Smooth muscle cell (in vitro differentiated cells): ENCODE measurements at regions not wholly inside any gene's neighbourhood (a gene's known extent, or its start where the extent isn't known, plus 50 kb on each side); places are given as distances from the start of the nearest gene placed in this dataset.

ENCODE experiments used
- DNase-seq: peaks from one replicate; lab custom pipeline; 2025; ENCODE audit not compliant: unreplicated experiment; lab: John Stamatoyannopoulos, UW
- H2AFZ ChIP-seq: fragments of 200-600 bp; sonication (generic); 2 replicates; pipeline ENCODE4 v1.6.0; 2016; ENCODE audit warnings: antibody characterized with exemption, low read depth, mild to moderate bottlenecking
- H3F3A ChIP-seq: fragments of 200-600 bp; sonication (generic); 2 replicates; pipeline ENCODE4 v1.6.0; 2017; ENCODE audit warnings: antibody characterized with exemption, low read depth
- H3K27ac ChIP-seq: fragments of 200-600 bp; sonication (generic); 2 replicates; pipeline ENCODE4 v1.5.1; 2016; ENCODE audit warnings: low read depth, mild to moderate bottlenecking
- H3K27me3 ChIP-seq: fragments of 200-600 bp; sonication (generic); 2 replicates; pipeline ENCODE4 v1.6.1; 2016; ENCODE audit warnings: low read depth, mild to moderate bottlenecking
- H3K36me3 ChIP-seq: fragments of 200-600 bp; sonication (generic); 2 replicates; pipeline ENCODE4 v1.5.1; 2016; ENCODE audit warnings: low read depth
- H3K4me1 ChIP-seq: fragments of 200-600 bp; sonication (generic); 2 replicates; pipeline ENCODE4 v1.5.1; 2016; ENCODE audit warnings: low read depth
- H3K4me2 ChIP-seq: fragments of 200-600 bp; sonication (generic); 2 replicates; pipeline ENCODE4 v1.6.0; 2016; ENCODE audit warnings: mild to moderate bottlenecking
- H3K4me3 ChIP-seq: fragments of 200-600 bp; sonication (generic); 2 replicates; pipeline ENCODE4 v1.5.1; 2016; ENCODE audit warnings: mild to moderate bottlenecking
- H3K79me2 ChIP-seq: fragments of 200-600 bp; sonication (generic); 2 replicates; pipeline ENCODE4 v1.6.0; 2016; ENCODE audit warnings: low read depth, mild to moderate bottlenecking
- H3K9ac ChIP-seq: fragments of 200-600 bp; sonication (generic); 2 replicates; pipeline ENCODE4 v1.6.0; 2016; ENCODE audit warnings: low read depth
- H3K9me3 ChIP-seq: fragments of 200-600 bp; sonication (generic); replicated peaks from 2 replicates; pipeline ENCODE4 v1.5.1; 2016; ENCODE audit warnings: low read depth
- H4K20me1 ChIP-seq: fragments of 200-600 bp; sonication (generic); 2 replicates; pipeline ENCODE4 v1.6.0; 2016; ENCODE audit warnings: low read depth
- CTCF ChIP-seq: fragments of 200-600 bp; sonication (generic); IDR thresholded peaks from 2 replicates; pipeline ENCODE4 v1.5.1; 2017; ENCODE audit warnings: borderline replicate concordance, mild to moderate bottlenecking, antibody characterized with exemption; ENCODE audit not compliant: insufficient read depth, poor library complexity, severe bottlenecking
- WGBS: methylation state at CpG from one replicate; pipeline ENCODE4 v1.1.7; 2016; ENCODE audit warnings: low lambda C conversion rate; 5-methylcytosine and 5-hydroxymethylcytosine counted together

GRCh38 chr2:4718777-4719176, 973.4 kb upstream of the SOX11 start:
- Histone ChIP-seq H3K4me1 (no peaks in the 10 kb centered on the region), H3K79me2 (no peaks in the 10 kb centered on the region), H3K4me3 (no peak overlapping the region), H2AFZ (no peak overlapping the region), H4K20me1 (no peaks in the 10 kb centered on the region), H3K9ac (no peak overlapping the region), H3K4me2 (no peak overlapping the region), H3F3A (no peaks in the 10 kb centered on the region), H3K27me3 (no peaks in the 10 kb centered on the region), H3K9me3 (peaks cover 6% of the 10 kb centered on the region), H3K27ac (no peak overlapping the region), H3K36me3 (no peaks in the 10 kb centered on the region)
- 94% methylated on average over 4 of the region's 4 CpGs for WGBS
- DNase-seq = no peak
- TF ChIP-seq CTCF = no peak

GRCh38 chr2:4725618-4726017, 966.6 kb upstream of the SOX11 start:
- Histone ChIP-seq H3K4me2 (no peak overlapping the region), H3F3A (no peaks in the 10 kb centered on the region), H3K36me3 (no peaks in the 10 kb centered on the region), H3K27ac (no peak overlapping the region), H3K27me3 (no peaks in the 10 kb centered on the region), H3K9me3 (no peaks in the 10 kb centered on the region), H3K9ac (no peak overlapping the region), H3K79me2 (no peaks in the 10 kb centered on the region), H4K20me1 (no peaks in the 10 kb centered on the region), H3K4me1 (no peaks in the 10 kb centered on the region), H2AFZ (no peak overlapping the region), H3K4me3 (no peak overlapping the region)
- TF ChIP-seq CTCF = no peak
- DNase-seq = no peak
- WGBS = 85% methylated on average over 4 of the region's 4 CpGs

- H3K79me2 ChIP-seq = no peaks in the 10 kb centered on the region
- no peaks in the 10 kb centered on the region for H3K36me3 ChIP-seq
- H3K4me1 ChIP-seq = no peaks in the 10 kb centered on the region
- WGBS = 97% methylated on average over 2 of the region's 2 CpGs
- H3K27me3 ChIP-seq = no peaks in the 10 kb centered on the region
- TF ChIP-seq CTCF = no peak
- H3K9me3 ChIP-seq = no peaks in the 10 kb centered on the region
- H2AFZ ChIP-seq = no peak overlapping the region
- no peak overlapping the region for H3K4me3 ChIP-seq
- no peaks in the 10 kb centered on the region for H3F3A ChIP-seq
- H3K9ac ChIP-seq = no peak overlapping the region
- no peak overlapping the region for H3K27ac ChIP-seq
- H3K4me2 ChIP-seq = no peak overlapping the region
- no peak for DNase-seq
- no peaks in the 10 kb centered on the region for H4K20me1 ChIP-seq
These were observed 959.6 kb upstream of the SOX11 start for GRCh38 chr2:4732560-4732959.

GRCh38 chr2:4745056-4745991, 946.9 kb upstream of the SOX11 start:
- no peak overlapping the region for H3K4me3 ChIP-seq
- no peak overlapping the region for H3K4me2 ChIP-seq
- H3K27me3 ChIP-seq = no peaks in the 10 kb centered on the region
- H3K79me2 ChIP-seq = no peaks in the 10 kb centered on the region
- H2AFZ ChIP-seq = no peak overlapping the region
- H3F3A ChIP-seq = no peaks in the 10 kb centered on the region
- no peak for DNase-seq
- no peak overlapping the region for H3K9ac ChIP-seq
- H3K4me1 ChIP-seq = no peaks in the 10 kb centered on the region
- H3K27ac ChIP-seq = no peak overlapping the region
- no peak for TF ChIP-seq CTCF
- H3K9me3 ChIP-seq = no peaks in the 10 kb centered on the region
- 78% methylated on average over 12 of the region's 12 CpGs for WGBS
- no peaks in the 10 kb centered on the region for H4K20me1 ChIP-seq
- no peaks in the 10 kb centered on the region for H3K36me3 ChIP-seq
